ENCODE measurements at regions not wholly inside any gene's neighbourhood (a gene's known extent, or its start where the extent isn't known, plus 50 kb on each side); places are given as distances from the start of the nearest gene placed in this dataset.

- H3K9me3 ChIP-seq: no peaks in the 10 kb centered on the region
- TF ChIP-seq, protein P1, sequence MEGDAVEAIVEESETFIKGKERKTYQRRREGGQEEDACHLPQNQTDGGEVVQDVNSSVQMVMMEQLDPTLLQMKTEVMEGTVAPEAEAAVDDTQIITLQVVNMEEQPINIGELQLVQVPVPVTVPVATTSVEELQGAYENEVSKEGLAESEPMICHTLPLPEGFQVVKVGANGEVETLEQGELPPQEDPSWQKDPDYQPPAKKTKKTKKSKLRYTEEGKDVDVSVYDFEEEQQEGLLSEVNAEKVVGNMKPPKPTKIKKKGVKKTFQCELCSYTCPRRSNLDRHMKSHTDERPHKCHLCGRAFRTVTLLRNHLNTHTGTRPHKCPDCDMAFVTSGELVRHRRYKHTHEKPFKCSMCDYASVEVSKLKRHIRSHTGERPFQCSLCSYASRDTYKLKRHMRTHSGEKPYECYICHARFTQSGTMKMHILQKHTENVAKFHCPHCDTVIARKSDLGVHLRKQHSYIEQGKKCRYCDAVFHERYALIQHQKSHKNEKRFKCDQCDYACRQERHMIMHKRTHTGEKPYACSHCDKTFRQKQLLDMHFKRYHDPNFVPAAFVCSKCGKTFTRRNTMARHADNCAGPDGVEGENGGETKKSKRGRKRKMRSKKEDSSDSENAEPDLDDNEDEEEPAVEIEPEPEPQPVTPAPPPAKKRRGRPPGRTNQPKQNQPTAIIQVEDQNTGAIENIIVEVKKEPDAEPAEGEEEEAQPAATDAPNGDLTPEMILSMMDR (IDR thresholded peaks at IDR 0.05): no peak
- no peak for TF ChIP-seq POLR2A (IDR thresholded peaks at IDR 0.05)
- H3K36me3 ChIP-seq: no peaks in the 10 kb centered on the region
- peaks cover 0 to 7% of the 10 kb centered on the region in 2 donors for H3K4me1 ChIP-seq
- no peaks in the 10 kb centered on the region for H3K27me3 ChIP-seq
- no peak for DNase-seq
- intact Hi-C loops (cut with DNase I; ENCODE audit: low total_unique reads): no loop called here
- no peak overlapping the region for H3K4me3 ChIP-seq
- peak overlapping the region; percentile 36 to 51 for H3K27ac ChIP-seq
Observed at GRCh38 chr14:73795466-73795865, 56.2 kb upstream of the PTGR2 start.

GRCh38 chr14:73794146-73794545 is 57.5 kb upstream of the PTGR2 start:
- no peak overlapping the region for H3K4me3 ChIP-seq
- no peaks in the 10 kb centered on the region for H3K36me3 ChIP-seq
- H3K27me3 ChIP-seq: no peaks in the 10 kb centered on the region
- H3K4me1 ChIP-seq: peaks cover 0 to 12% of the 10 kb centered on the region in 2 donors
- intact Hi-C loops (cut with DNase I; ENCODE audit: low total_unique reads): no loop called here
- H3K9me3 ChIP-seq: no peaks in the 10 kb centered on the region
- peak overlapping the region; percentile 36 to 51 for H3K27ac ChIP-seq
- TF ChIP-seq POLR2A (IDR thresholded peaks at IDR 0.05): no peak
- TF ChIP-seq, protein P1 (IDR thresholded peaks at IDR 0.05): no peak
- DNase-seq: no peak

- Histone ChIP-seq H3K27ac (peak overlapping the region in 1 of 2 donors; percentile 2), H3K9me3 (no peaks in the 10 kb centered on the region), H3K36me3 (no peaks in the 10 kb centered on the region), H3K27me3 (no peaks in the 10 kb centered on the region), H3K4me3 (no peak overlapping the region), H3K4me1 (peaks cover 6 to 16% of the 10 kb centered on the region in 2 donors)
- intact Hi-C loops (cut with DNase I; ENCODE audit: low total_unique reads): no loop called here
- no peak for TF ChIP-seq POLR2A (IDR thresholded peaks at IDR 0.05)
- TF ChIP-seq, protein P1 (IDR thresholded peaks at IDR 0.05): no peak
- DNase-seq: no peak
Observed at GRCh38 chr14:73792481-73792880, 59.1 kb upstream of the PTGR2 start.

DNA sequence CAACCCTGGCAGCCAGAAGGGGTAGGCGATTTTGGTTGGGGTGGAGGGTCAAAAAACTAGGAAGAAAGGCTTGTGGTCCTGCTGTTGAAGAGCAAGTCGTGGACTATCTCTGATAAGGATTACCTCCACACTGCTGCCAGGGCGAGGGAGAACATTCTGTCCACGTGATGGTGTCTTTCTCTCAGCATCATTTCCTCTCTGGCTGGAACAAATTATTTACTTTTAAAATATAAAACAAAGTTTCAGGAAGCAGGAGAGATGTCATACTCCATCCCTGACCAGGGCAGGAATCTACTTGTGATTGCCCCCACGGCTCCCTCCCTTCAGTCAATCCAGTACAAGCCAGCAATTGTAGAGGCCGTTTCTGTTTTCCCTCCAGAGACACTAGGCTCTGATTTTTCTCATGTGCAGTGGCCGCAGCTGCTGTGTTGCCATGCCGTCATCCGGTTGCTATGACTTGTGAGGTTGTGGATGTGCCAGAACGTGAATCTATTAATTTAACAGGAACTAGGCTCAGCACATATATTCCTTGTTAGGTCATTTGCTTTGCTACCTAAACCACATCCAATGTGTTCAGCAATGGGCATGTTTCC is 61.5 kb upstream of the PTGR2 start:
- Histone ChIP-seq H3K36me3 (no peaks in the 10 kb centered on the region), H3K9me3 (no peaks in the 10 kb centered on the region), H3K4me1 (peaks cover 9 to 22% of the 10 kb centered on the region in 2 donors), H3K27me3 (no peaks in the 10 kb centered on the region), H3K4me3 (no peak overlapping the region), H3K27ac (peak overlapping the region; percentile 98 to 100)
- peak; percentile 56 to 75 for TF ChIP-seq POLR2A (IDR thresholded peaks at IDR 0.05)
- TF ChIP-seq, protein P1 (IDR thresholded peaks at IDR 0.05): no peak
- intact Hi-C loops (cut with DNase I; ENCODE audit: low total_unique reads): loop anchor here (2.0 kb wide), 1 partner anchor 33 kb away; no protein-coding TSS in a partner anchor
- DNase-seq: peak; percentile 80 to 89

GRCh38 chr14:73788701-73789551 is 62.7 kb upstream of the PTGR2 start:
- H3K4me1 ChIP-seq: peaks cover 21 to 33% of the 10 kb centered on the region in 2 donors
- no peaks in the 10 kb centered on the region for H3K9me3 ChIP-seq
- intact Hi-C loops (cut with DNase I; ENCODE audit: low total_unique reads): loop anchor here (2.0 kb wide), 1 partner anchor 32 kb away; no protein-coding TSS in a partner anchor
- H3K27me3 ChIP-seq: no peaks in the 10 kb centered on the region
- TF ChIP-seq, protein P1 (IDR thresholded peaks at IDR 0.05): no peak
- no peak for TF ChIP-seq POLR2A (IDR thresholded peaks at IDR 0.05)
- no peaks in the 10 kb centered on the region for H3K36me3 ChIP-seq
- peak overlapping the region; percentile 98 to 100 for H3K27ac ChIP-seq
- H3K4me3 ChIP-seq: no peak overlapping the region
- DNase-seq: peak in 1 of 2 donors; percentile 12
